HL-60 (cell line): ENCODE measurements at regions not wholly inside any gene's neighbourhood (a gene's known extent, or its start where the extent isn't known, plus 50 kb on each side); places are given as distances from the start of the nearest gene placed in this dataset.

Experiments
- DNase-seq, 2 experiments: peaks; one replicate each; pipeline ENCODE4 v3.0.0-alpha.2; 2010 to 2020; ENCODE audit warnings: low read depth in 1 of 2, low spot score in 1 of 2
- H3K27ac ChIP-seq: fragments of 250-450 bp; sonication (Bioruptor Pico); replicated peaks from 2 replicates; pipeline ENCODE4 v1.5.1; 2020; ENCODE audit warnings: mild to moderate bottlenecking, moderate library complexity
- H3K27me3 ChIP-seq: fragments of 250-450 bp; sonication (Bioruptor Pico); 2 replicates; pipeline ENCODE4 v1.5.1; 2021; ENCODE audit warnings: mild to moderate bottlenecking, moderate library complexity; ENCODE audit not compliant: insufficient read depth, poor library complexity, severe bottlenecking
- H3K4me3 ChIP-seq: replicated peaks from 2 replicates; pipeline ENCODE4 v1.5.1; 2011; ENCODE audit warnings: mild to moderate bottlenecking, control low read depth, low read length; ENCODE audit not compliant: insufficient read depth
- GABPA ChIP-seq: IDR thresholded peaks from 2 replicates; pipeline ENCODE4 v1.6.1; 2012; ENCODE audit warnings: low read depth
- POLR2AphosphoS5 ChIP-seq: IDR thresholded peaks from 2 replicates; pipeline ENCODE4 v1.6.1; 2012; ENCODE audit warnings: low read depth
- SPI1 ChIP-seq: IDR thresholded peaks from 2 replicates; pipeline ENCODE4 v1.6.1; 2012; ENCODE audit warnings: low read depth, mild to moderate bottlenecking, borderline replicate concordance
- TF ChIP-seq, protein P1 (sequence below): IDR thresholded peaks from 2 replicates; pipeline ENCODE4 v1.6.1; 2012; ENCODE audit warnings: low read depth; ENCODE audit not compliant: insufficient replicate concordance
- TF ChIP-seq, protein P2 (sequence below): IDR thresholded peaks from one replicate; pipeline ENCODE4 v1.5.1; 2011; ENCODE audit warnings: low read length, control low read depth, inconsistent platforms; ENCODE audit not compliant: insufficient read depth

DNA sequence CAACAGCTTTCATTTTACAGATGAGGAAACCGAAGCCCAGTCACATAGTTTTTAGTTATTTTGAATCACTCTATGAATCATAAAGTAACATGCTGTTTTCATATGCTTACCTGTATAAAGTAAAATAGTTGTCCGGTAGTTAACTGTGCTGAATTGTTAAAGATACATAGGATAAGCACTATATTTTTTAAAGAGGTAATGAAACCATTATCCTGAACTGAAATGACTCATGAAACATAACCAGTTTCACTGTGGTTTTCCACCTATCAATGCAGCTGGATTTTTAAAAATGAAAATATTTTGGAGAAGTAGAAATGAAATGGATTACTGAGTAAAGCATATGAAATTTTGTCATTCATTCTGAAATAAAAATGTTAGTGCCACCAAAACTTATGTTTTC lies 655.0 kb downstream of the OLFM4 start:
- Histone ChIP-seq H3K27ac (no peak overlapping the region), H3K27me3 (no peaks in the 10 kb centered on the region)
- TF ChIP-seq, protein P1, sequence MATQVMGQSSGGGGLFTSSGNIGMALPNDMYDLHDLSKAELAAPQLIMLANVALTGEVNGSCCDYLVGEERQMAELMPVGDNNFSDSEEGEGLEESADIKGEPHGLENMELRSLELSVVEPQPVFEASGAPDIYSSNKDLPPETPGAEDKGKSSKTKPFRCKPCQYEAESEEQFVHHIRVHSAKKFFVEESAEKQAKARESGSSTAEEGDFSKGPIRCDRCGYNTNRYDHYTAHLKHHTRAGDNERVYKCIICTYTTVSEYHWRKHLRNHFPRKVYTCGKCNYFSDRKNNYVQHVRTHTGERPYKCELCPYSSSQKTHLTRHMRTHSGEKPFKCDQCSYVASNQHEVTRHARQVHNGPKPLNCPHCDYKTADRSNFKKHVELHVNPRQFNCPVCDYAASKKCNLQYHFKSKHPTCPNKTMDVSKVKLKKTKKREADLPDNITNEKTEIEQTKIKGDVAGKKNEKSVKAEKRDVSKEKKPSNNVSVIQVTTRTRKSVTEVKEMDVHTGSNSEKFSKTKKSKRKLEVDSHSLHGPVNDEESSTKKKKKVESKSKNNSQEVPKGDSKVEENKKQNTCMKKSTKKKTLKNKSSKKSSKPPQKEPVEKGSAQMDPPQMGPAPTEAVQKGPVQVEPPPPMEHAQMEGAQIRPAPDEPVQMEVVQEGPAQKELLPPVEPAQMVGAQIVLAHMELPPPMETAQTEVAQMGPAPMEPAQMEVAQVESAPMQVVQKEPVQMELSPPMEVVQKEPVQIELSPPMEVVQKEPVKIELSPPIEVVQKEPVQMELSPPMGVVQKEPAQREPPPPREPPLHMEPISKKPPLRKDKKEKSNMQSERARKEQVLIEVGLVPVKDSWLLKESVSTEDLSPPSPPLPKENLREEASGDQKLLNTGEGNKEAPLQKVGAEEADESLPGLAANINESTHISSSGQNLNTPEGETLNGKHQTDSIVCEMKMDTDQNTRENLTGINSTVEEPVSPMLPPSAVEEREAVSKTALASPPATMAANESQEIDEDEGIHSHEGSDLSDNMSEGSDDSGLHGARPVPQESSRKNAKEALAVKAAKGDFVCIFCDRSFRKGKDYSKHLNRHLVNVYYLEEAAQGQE, result no peak
- no peak for TF ChIP-seq POLR2AphosphoS5

DNA sequence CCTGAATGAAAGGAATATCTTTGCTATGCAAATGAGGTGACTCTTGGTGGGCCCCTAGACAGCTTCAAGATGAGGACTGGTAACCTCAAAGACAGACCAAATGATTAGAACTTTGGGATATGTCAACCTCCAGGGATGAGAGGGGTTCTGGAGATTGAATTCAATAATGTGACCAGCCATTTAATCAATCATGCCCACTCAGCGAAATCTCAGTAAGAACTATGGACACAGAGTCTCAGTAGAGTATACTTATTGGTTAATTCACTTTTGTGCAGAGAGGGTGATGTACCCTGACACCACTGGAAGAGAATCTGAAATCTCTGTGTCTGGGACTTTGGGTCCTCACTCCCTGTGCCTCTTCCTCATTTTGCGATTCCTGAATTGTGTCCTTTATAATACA lies 662.8 kb downstream of the OLFM4 start:
- Histone ChIP-seq H3K27ac (no peak overlapping the region), H3K27me3 (no peaks in the 10 kb centered on the region), H3K4me3 (no peak overlapping the region)
- TF ChIP-seq, protein P1, result no peak
- TF ChIP-seq GABPA, result no peak
- TF ChIP-seq, protein P2, sequence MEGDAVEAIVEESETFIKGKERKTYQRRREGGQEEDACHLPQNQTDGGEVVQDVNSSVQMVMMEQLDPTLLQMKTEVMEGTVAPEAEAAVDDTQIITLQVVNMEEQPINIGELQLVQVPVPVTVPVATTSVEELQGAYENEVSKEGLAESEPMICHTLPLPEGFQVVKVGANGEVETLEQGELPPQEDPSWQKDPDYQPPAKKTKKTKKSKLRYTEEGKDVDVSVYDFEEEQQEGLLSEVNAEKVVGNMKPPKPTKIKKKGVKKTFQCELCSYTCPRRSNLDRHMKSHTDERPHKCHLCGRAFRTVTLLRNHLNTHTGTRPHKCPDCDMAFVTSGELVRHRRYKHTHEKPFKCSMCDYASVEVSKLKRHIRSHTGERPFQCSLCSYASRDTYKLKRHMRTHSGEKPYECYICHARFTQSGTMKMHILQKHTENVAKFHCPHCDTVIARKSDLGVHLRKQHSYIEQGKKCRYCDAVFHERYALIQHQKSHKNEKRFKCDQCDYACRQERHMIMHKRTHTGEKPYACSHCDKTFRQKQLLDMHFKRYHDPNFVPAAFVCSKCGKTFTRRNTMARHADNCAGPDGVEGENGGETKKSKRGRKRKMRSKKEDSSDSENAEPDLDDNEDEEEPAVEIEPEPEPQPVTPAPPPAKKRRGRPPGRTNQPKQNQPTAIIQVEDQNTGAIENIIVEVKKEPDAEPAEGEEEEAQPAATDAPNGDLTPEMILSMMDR, result no peak
- no peak for DNase-seq

More for the DNA sequence above, 655.0 kb downstream of the OLFM4 start:
- H3K4me3 ChIP-seq, result no peak overlapping the region
- DNase-seq, result no peak

DNA sequence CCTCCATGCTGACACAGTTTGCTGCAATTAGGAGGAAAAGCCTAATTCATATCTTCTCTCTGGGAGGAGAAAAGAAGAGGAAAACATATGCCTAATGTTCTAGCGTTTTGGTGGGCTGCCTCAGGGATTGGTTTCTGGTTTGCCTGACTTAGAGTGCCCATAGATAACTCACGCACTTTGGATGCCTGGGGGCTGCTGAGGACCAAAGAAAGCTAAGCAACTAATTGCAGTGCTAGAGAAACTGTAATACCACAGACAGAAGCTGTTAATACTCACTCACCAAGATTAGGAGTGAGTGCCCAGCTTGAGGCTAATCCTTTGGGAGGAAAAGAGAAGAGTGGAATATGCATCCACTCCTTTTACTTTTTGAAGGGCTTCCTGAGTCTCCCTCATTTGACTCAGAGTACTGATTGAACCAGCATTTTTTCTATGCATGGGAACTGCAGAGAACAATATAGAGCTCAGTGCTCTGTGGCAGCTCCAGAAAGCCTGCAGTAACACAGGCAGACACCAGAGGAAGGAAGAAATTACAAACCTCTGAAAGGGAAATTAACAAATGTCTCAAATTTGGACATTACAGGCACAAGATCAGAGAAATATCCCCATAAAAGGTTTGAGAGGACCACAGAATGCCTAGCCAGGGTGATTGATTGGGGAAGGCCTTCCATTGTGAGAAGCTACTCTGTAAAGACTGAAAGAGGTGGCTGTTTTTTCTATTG lies 666.4 kb downstream of the OLFM4 start:
- no peak overlapping the region for H3K4me3 ChIP-seq
- TF ChIP-seq GABPA (no peak), SPI1 (no peak), POLR2AphosphoS5 (no peak)
- TF ChIP-seq, protein P2, result no peak
- TF ChIP-seq, protein P1, result no peak
- H3K27ac ChIP-seq, result no peak overlapping the region
- H3K27me3 ChIP-seq, result no peaks in the 10 kb centered on the region
- no peak for DNase-seq
